Calu3 (cell line): ENCODE measurements at regions not wholly inside any gene's neighbourhood (a gene's known extent, or its start where the extent isn't known, plus 50 kb on each side); places are given as distances from the start of the nearest gene placed in this dataset.

Experiments used
- BruUV-seq: library from RNA; stranded (reverse); fragments of 400-500 nt; replicated peaks from 2 replicates; lab custom pipeline; 2021; lab: Mats Ljungman, UMichigan
- CTCF ChIA-PET: fragments of 300-600 bp; sonication (Branson Sonifier 250); formaldehyde crosslinking; loops from one replicate; lab custom pipeline; 2022; ENCODE audit warnings: antibody characterized with exemption; lab: Charles Lee
- DNase-seq: peaks from one replicate; pipeline ENCODE4 v3.0.0; 2022
- H3K27ac Mint-ChIP-seq: one replicate; pipeline ENCODE4 v1.8.0; 2022; ENCODE audit warnings: mixed read lengths; ENCODE audit not compliant: unreplicated experiment
- H3K27me3 Mint-ChIP-seq: one replicate; pipeline ENCODE4 v1.8.0; 2022; ENCODE audit warnings: mixed read lengths; ENCODE audit not compliant: unreplicated experiment
- H3K36me3 Mint-ChIP-seq: one replicate; pipeline ENCODE4 v1.8.0; 2022; ENCODE audit warnings: mild to moderate bottlenecking, moderate library complexity, mixed read lengths; ENCODE audit not compliant: insufficient read depth, unreplicated experiment
- H3K4me1 Mint-ChIP-seq: one replicate; pipeline ENCODE4 v1.8.0; 2022; ENCODE audit warnings: mild to moderate bottlenecking, low read depth, mixed read lengths; ENCODE audit not compliant: unreplicated experiment
- H3K4me3 Mint-ChIP-seq: one replicate; pipeline ENCODE4 v1.8.0; 2022; ENCODE audit warnings: mild to moderate bottlenecking, low read depth, moderate library complexity, mixed read lengths; ENCODE audit not compliant: unreplicated experiment
- H3K9me3 Mint-ChIP-seq: one replicate; pipeline ENCODE4 v1.8.0; 2022; ENCODE audit warnings: low read depth, mixed read lengths; ENCODE audit not compliant: unreplicated experiment
- CTCF ChIP-seq: fragments of 200-600 bp; IDR thresholded peaks from one replicate; pipeline ENCODE4 v1.8.0; 2022; ENCODE audit warnings: antibody characterized with exemption; ENCODE audit not compliant: unreplicated experiment
- intact Hi-C: fragments of 100-400 bp; cut with micrococcal nuclease; formaldehyde crosslinking; loops from one replicate; pipeline ENCODE4 v1.10.0; 2022; ENCODE audit not compliant: unreplicated experiment

- Mint-ChIP-seq H3K27ac (no peak overlapping the region), H3K36me3 (no peaks in the 10 kb centered on the region), H3K4me3 (no peak overlapping the region), H3K9me3 (no peaks in the 10 kb centered on the region), H3K4me1 (no peaks in the 10 kb centered on the region), H3K27me3 (no peaks in the 10 kb centered on the region)
- CTCF ChIA-PET: no interaction called here
- no peak for DNase-seq
- no peak for TF ChIP-seq CTCF
- intact Hi-C loops: loop anchor here (10.0 kb wide), 1 partner anchor 56 kb away; no protein-coding TSS in a partner anchor
- BruUV-seq: no TSS peak
Measured at GRCh38 chr3:70808881-70809280, 496.4 kb upstream of the MDFIC2 start.

- BruUV-seq: no TSS peak
- no peak overlapping the region for H3K4me3 Mint-ChIP-seq
- H3K9me3 Mint-ChIP-seq: no peaks in the 10 kb centered on the region
- CTCF ChIA-PET: no interaction called here
- no peaks in the 10 kb centered on the region for H3K36me3 Mint-ChIP-seq
- DNase-seq: no peak
- intact Hi-C loops: loop anchor here (10.0 kb wide), 1 partner anchor 58 kb away; no protein-coding TSS in a partner anchor
- no peak for TF ChIP-seq CTCF
- H3K27me3 Mint-ChIP-seq: no peaks in the 10 kb centered on the region
- no peak overlapping the region for H3K27ac Mint-ChIP-seq
- H3K4me1 Mint-ChIP-seq: no peaks in the 10 kb centered on the region
Measured at GRCh38 chr3:70806556-70806955, 494.1 kb upstream of the MDFIC2 start.

GRCh38 chr3:70806021-70806420 lies 493.6 kb upstream of the MDFIC2 start:
- intact Hi-C loops: loop anchor here (10.0 kb wide), 1 partner anchor 59 kb away; no protein-coding TSS in a partner anchor
- no peak for TF ChIP-seq CTCF
- BruUV-seq: no TSS peak
- no peaks in the 10 kb centered on the region for H3K27me3 Mint-ChIP-seq
- H3K4me1 Mint-ChIP-seq: no peaks in the 10 kb centered on the region
- no peak for DNase-seq
- CTCF ChIA-PET: no interaction called here
- H3K36me3 Mint-ChIP-seq: no peaks in the 10 kb centered on the region
- H3K27ac Mint-ChIP-seq: no peak overlapping the region
- no peaks in the 10 kb centered on the region for H3K9me3 Mint-ChIP-seq
- H3K4me3 Mint-ChIP-seq: no peak overlapping the region

- BruUV-seq: no TSS peak
- CTCF ChIA-PET: no interaction called here
- intact Hi-C loops: loop anchor here (10.0 kb wide), 1 partner anchor 60 kb away; no protein-coding TSS in a partner anchor
- no peaks in the 10 kb centered on the region for H3K36me3 Mint-ChIP-seq
- no peak overlapping the region for H3K27ac Mint-ChIP-seq
- no peaks in the 10 kb centered on the region for H3K4me1 Mint-ChIP-seq
- TF ChIP-seq CTCF: no peak
- H3K4me3 Mint-ChIP-seq: no peak overlapping the region
- H3K27me3 Mint-ChIP-seq: no peaks in the 10 kb centered on the region
- no peaks in the 10 kb centered on the region for H3K9me3 Mint-ChIP-seq
- DNase-seq: no peak
Measured at GRCh38 chr3:70805061-70805889, 492.8 kb upstream of the MDFIC2 start.
